A549 (cell line): ENCODE measurements at regions not wholly inside any gene's neighbourhood (a gene's known extent, or its start where the extent isn't known, plus 50 kb on each side); places are given as distances from the start of the nearest gene placed in this dataset.

ENCODE experiments used
- ATAC-seq, 2 experiments: fragments of 200-7000 bp in 1 of 2; fragments of >200 bp in 1 of 2; cut with Nextera tagmentation in 1 of 2; cut with Tn5 transposase in 1 of 2; 3 replicates each; pipeline versions ENCODE4 v1.8.0 to v1.9.1; 2018 to 2020; ENCODE audit warnings: mild to moderate bottlenecking in 1 of 2, moderate library complexity in 1 of 2
- CTCF ChIA-PET: fragments of 300-600 bp; sonication (Branson Sonifier 250); formaldehyde crosslinking; extraction: SDS; loops from one replicate; lab custom pipeline; 2021; ENCODE audit warnings: antibody characterized with exemption, inconsistent platforms; lab: Yijun Ruan, JAX
- POLR2A ChIA-PET: fragments of 350-600 bp; formaldehyde crosslinking; extraction: SDS; loops from one replicate; lab custom pipeline; 2021; ENCODE audit warnings: antibody characterized with exemption, inconsistent platforms; lab: Yijun Ruan, JAX
- DNase-seq, 2 experiments: peaks; one replicate each; pipeline versions ENCODE4 v3.0.0 to v3.0.0-alpha.2; 2011 to 2016; ENCODE audit warnings: low read depth in 1 of 2, low spot score in 1 of 2
- FAIRE-seq: peaks from 2 replicates; lab custom pipeline; 2011; peaks lifted over from hg19 to GRCh38; lab: Jason Lieb, UNC
- H3K27ac ChIP-seq, 2 experiments: fragments of >200 bp; sonication (Bioruptor Twin); formaldehyde crosslinking; 3 replicates each; pipeline ENCODE4 v1.5.1; 2016 to 2017
- H3K4me1 ChIP-seq: fragments of >200 bp; sonication (Bioruptor Twin); formaldehyde crosslinking; 3 replicates; pipeline ENCODE4 v1.6.1; 2016
- H3K4me2 ChIP-seq: fragments of >200 bp; sonication (Bioruptor Twin); formaldehyde crosslinking; 3 replicates; pipeline ENCODE4 v1.6.1; 2016
- H3K4me3 ChIP-seq: fragments of >200 bp; sonication (Bioruptor Twin); formaldehyde crosslinking; 3 replicates; pipeline ENCODE4 v1.5.1; 2016
- H3K9me3 ChIP-seq: fragments of >200 bp; sonication (Bioruptor Twin); formaldehyde crosslinking; 3 replicates; pipeline ENCODE4 v1.6.1; 2016
- BCL3 ChIP-seq: fragments of >200 bp; sonication (Bioruptor Twin); formaldehyde crosslinking; IDR thresholded peaks from 3 replicates; pipeline ENCODE4 v1.6.1; 2016
- CBX2 ChIP-seq: fragments of 200-600 bp; sonication (generic); IDR thresholded peaks from 2 replicates; pipeline ENCODE4 v1.6.1; 2016; ENCODE audit warnings: low read depth, mild to moderate bottlenecking, borderline replicate concordance
- CBX8 ChIP-seq: fragments of 200-600 bp; sonication (generic); IDR thresholded peaks from 2 replicates; pipeline ENCODE4 v1.6.1; 2016
- CEBPB ChIP-seq, 2 experiments: fragments of >200 bp in 1 of 2; sonication (Bioruptor Twin) in 1 of 2; formaldehyde crosslinking in 1 of 2; IDR thresholded peaks; 2 replicates each; pipeline ENCODE4 v1.6.1; 2012 to 2016
- CHD2 ChIP-seq: fragments of 150-350 bp; IDR thresholded peaks from 2 replicates; pipeline ENCODE4 v1.6.1; 2014; ENCODE audit warnings: low read length; ENCODE audit not compliant: partially characterized antibody
- CHD4 ChIP-seq: fragments of 200-600 bp; sonication (generic); IDR thresholded peaks from 2 replicates; pipeline ENCODE4 v1.6.1; 2016; ENCODE audit warnings: antibody characterized with exemption, mild to moderate bottlenecking, borderline replicate concordance
- EHF ChIP-seq: fragments of 250-450 bp; sonication (Bioruptor Pico); IDR thresholded peaks from 2 replicates; pipeline ENCODE4 v1.5.0; 2020; ENCODE audit warnings: mild to moderate bottlenecking
- ELK1 ChIP-seq: fragments of 150-350 bp; IDR thresholded peaks from 2 replicates; pipeline ENCODE4 v1.6.1; 2014; ENCODE audit warnings: low read depth, mild to moderate bottlenecking, low read length
- FOXS1 ChIP-seq: fragments of 250-450 bp; sonication (Bioruptor Pico); IDR thresholded peaks from 2 replicates; pipeline ENCODE4 v1.5.0; 2020; ENCODE audit warnings: mild to moderate bottlenecking, moderate library complexity
- HES2 ChIP-seq: fragments of >200 bp; sonication (Bioruptor Twin); formaldehyde crosslinking; IDR thresholded peaks from 2 replicates; pipeline ENCODE4 v1.6.1; 2016
- HMGXB4 ChIP-seq: fragments of 250-450 bp; sonication (Bioruptor Pico); IDR thresholded peaks from 2 replicates; pipeline ENCODE4 v1.5.0; 2021; ENCODE audit warnings: mild to moderate bottlenecking, moderate library complexity, borderline replicate concordance
- HOXA7 ChIP-seq: fragments of 250-450 bp; sonication (Bioruptor Pico); IDR thresholded peaks from 2 replicates; pipeline ENCODE4 v1.5.0; 2020; ENCODE audit warnings: mild to moderate bottlenecking, moderate library complexity
- HOXB13 ChIP-seq: fragments of 250-450 bp; sonication (Bioruptor Pico); IDR thresholded peaks from 2 replicates; pipeline ENCODE4 v1.5.0; 2020; ENCODE audit warnings: low read depth, mild to moderate bottlenecking, moderate library complexity
- KDM1A ChIP-seq: fragments of 200-600 bp; sonication (generic); IDR thresholded peaks from 2 replicates; pipeline ENCODE4 v1.6.1; 2016; ENCODE audit warnings: low read depth, mild to moderate bottlenecking
- MAFK ChIP-seq: fragments of 450-650 bp; IDR thresholded peaks from 2 replicates; pipeline ENCODE4 v1.6.1; 2014; ENCODE audit not compliant: partially characterized antibody
- MAX ChIP-seq: IDR thresholded peaks from 2 replicates; pipeline ENCODE4 v1.6.1; 2012
- NFE2L2 ChIP-seq: fragments of 150-350 bp; conservative IDR thresholded peaks from 2 replicates; pipeline ENCODE4 v1.6.1; 2014; ENCODE audit warnings: low read length
- NR3C1 ChIP-seq: fragments of >200 bp; sonication (Bioruptor Twin); formaldehyde crosslinking; IDR thresholded peaks from 3 replicates; pipeline ENCODE4 v1.6.1; 2017
- PBX3 ChIP-seq: IDR thresholded peaks from 2 replicates; pipeline ENCODE4 v1.6.1; 2012
- POLR2AphosphoS2 ChIP-seq: conservative IDR thresholded peaks from 2 replicates; pipeline ENCODE4 v1.6.1; 2012; ENCODE audit warnings: low read length, improper control_type of control experiment, inconsistent platforms
- RARB ChIP-seq: fragments of 250-450 bp; sonication (Bioruptor Pico); IDR thresholded peaks from 2 replicates; pipeline ENCODE4 v1.8.0; 2021; ENCODE audit warnings: mild to moderate bottlenecking, moderate library complexity
- REST ChIP-seq: fragments of 200-600 bp; sonication (generic); IDR thresholded peaks from 2 replicates; pipeline ENCODE4 v1.6.1; 2016; ENCODE audit warnings: antibody characterized with exemption, mild to moderate bottlenecking, moderate library complexity
- SMC3 ChIP-seq: fragments of >200 bp; sonication (Bioruptor Twin); formaldehyde crosslinking; IDR thresholded peaks from 3 replicates; pipeline ENCODE4 v1.6.1; 2018; ENCODE audit warnings: inconsistent platforms
- TFCP2L1 ChIP-seq: fragments of 250-450 bp; sonication (Bioruptor Pico); IDR thresholded peaks from 2 replicates; pipeline ENCODE4 v1.5.0; 2021; ENCODE audit warnings: mild to moderate bottlenecking
- ZC3H11A ChIP-seq: fragments of 450-650 bp; IDR thresholded peaks from 2 replicates; pipeline ENCODE4 v1.6.1; 2014; ENCODE audit warnings: antibody characterized with exemption, mild to moderate bottlenecking
- ZNF302 ChIP-seq: fragments of 250-450 bp; sonication (Bioruptor Pico); IDR thresholded peaks from 2 replicates; pipeline ENCODE4 v1.9.0; 2021; ENCODE audit warnings: inconsistent platforms, mild to moderate bottlenecking, moderate library complexity
- WGBS: methylation state at CpG from one replicate; pipeline ENCODE4 v1.1.6; 2017; ENCODE audit errors: missing lambda C conversion rate; 5-methylcytosine and 5-hydroxymethylcytosine counted together

GRCh38 chr3:28856796-28857195 lies 424.1 kb upstream of the RBMS3 start:
- no peaks in the 10 kb centered on the region for H3K9me3 ChIP-seq
- DNase-seq, result no peak
- FAIRE-seq, result no peak
- ChIA-PET POLR2A (no interaction called here), CTCF (interaction anchor here (0.7 kb wide), 1 partner anchor 810 kb away, joined by 3 read pairs; no protein-coding TSS in a partner anchor)
- ATAC-seq, result no peak
- H3K4me3 ChIP-seq, result no peak overlapping the region
- no peak overlapping the region for H3K4me2 ChIP-seq
- no peaks in the 10 kb centered on the region for H3K4me1 ChIP-seq
- H3K27ac ChIP-seq, result no peak overlapping the region
- no peak for TF ChIP-seq EHF (CRISPR knock-in tag)
- no peak for TF ChIP-seq POLR2AphosphoS2
- no peak for TF ChIP-seq HOXB13 (CRISPR knock-in tag)
- no peak for TF ChIP-seq MAFK
- 72% methylated on average over 3 of the region's 3 CpGs for WGBS

- FAIRE-seq (no peak), ATAC-seq (no peak), DNase-seq (no peak)
- TF ChIP-seq NFE2L2, result no peak
- TF ChIP-seq HOXB13 (CRISPR knock-in tag), result no peak
- no peak for TF ChIP-seq HES2
- no peak for TF ChIP-seq CHD4
- TF ChIP-seq MAX, result no peak
- TF ChIP-seq CEBPB (IDR thresholded peaks at IDR 0.05), result no peak
- no peak for TF ChIP-seq BCL3
- no peak for TF ChIP-seq FOXS1 (CRISPR knock-in tag)
- Histone ChIP-seq H3K4me1 (no peaks in the 10 kb centered on the region), H3K4me2 (no peak overlapping the region), H3K4me3 (no peak overlapping the region), H3K9me3 (no peaks in the 10 kb centered on the region), H3K27ac (no peak overlapping the region)
- CTCF ChIA-PET, result interaction anchor here (1.5 kb wide), 1 partner anchor 10 kb away, joined by 3 read pairs; no protein-coding TSS in a partner anchor
- POLR2A ChIA-PET, result no interaction called here
These were observed 421.0 kb upstream of the RBMS3 start for GRCh38 chr3:28859897-28860296.

- POLR2A ChIA-PET, result no interaction called here
- TF ChIP-seq ZC3H11A, result no peak
- TF ChIP-seq ELK1, result no peak
- TF ChIP-seq CBX2, result no peak
- TF ChIP-seq CHD2, result no peak
- no peak for TF ChIP-seq SMC3
- no peak for TF ChIP-seq CBX8
- no peak for TF ChIP-seq REST
- no peak for TF ChIP-seq HMGXB4
- no peak for TF ChIP-seq ZNF302 (CRISPR knock-in tag)
- TF ChIP-seq CHD4, result no peak
- TF ChIP-seq KDM1A, result no peak
- no peak for TF ChIP-seq PBX3
- no peak for TF ChIP-seq HOXA7 (CRISPR knock-in tag)
- TF ChIP-seq RARB (CRISPR knock-in tag), result no peak
- no peak for TF ChIP-seq HES2
- no peak for TF ChIP-seq TFCP2L1 (CRISPR knock-in tag)
- no peak for TF ChIP-seq NR3C1
These were observed 420.6 kb upstream of the RBMS3 start for GRCh38 chr3:28860307-28860706.

More at GRCh38 chr3:28860307-28860706, 420.6 kb upstream of the RBMS3 start:
- WGBS, result 57% methylated on average over 4 of the region's 4 CpGs
- H3K4me2 ChIP-seq, result no peak overlapping the region
- H3K4me1 ChIP-seq, result no peaks in the 10 kb centered on the region
- no peak overlapping the region for H3K27ac ChIP-seq
- H3K4me3 ChIP-seq, result no peak overlapping the region
- DNase-seq, result no peak
- ATAC-seq, result no peak
- no peak for FAIRE-seq
- H3K9me3 ChIP-seq, result no peaks in the 10 kb centered on the region
- CTCF ChIA-PET, result interaction anchor here (1.5 kb wide), 1 partner anchor 10 kb away, joined by 3 read pairs; no protein-coding TSS in a partner anchor
